Mammary epithelial cell (primary cell): ENCODE measurements at regions not wholly inside any gene's neighbourhood (a gene's known extent, or its start where the extent isn't known, plus 50 kb on each side); places are given as distances from the start of the nearest gene placed in this dataset.

Source experiments
- CTCF ChIP-seq, 2 donors: IDR thresholded peaks in 1 of 2; conservative IDR thresholded peaks in 1 of 2; 2 replicates each; pipeline ENCODE4 v1.5.1; 2011 to 2012; ENCODE audit warnings: inconsistent platforms in 2 of 2, low read length in 2 of 2, mild to moderate bottlenecking in 2 of 2, control low read depth in 1 of 2, low read depth in 1 of 2; ENCODE audit not compliant: insufficient read depth in 1 of 2; ENCODE audit errors: extremely low read depth in 1 of 2
- EZH2 ChIP-seq: IDR thresholded peaks from 2 replicates; pipeline ENCODE4 v1.6.1; 2012; ENCODE audit warnings: low read length, inconsistent platforms, borderline replicate concordance

GRCh38 chr11:134905928-134906327 lies 493.9 kb upstream of the B3GAT1 start:
- TF ChIP-seq CTCF (conservative IDR thresholded peaks at IDR 0.05 in 1 of 2, IDR thresholded peaks at IDR 0.05 in 1 of 2; ENCODE audit: extremely low read depth in 1 of 2, insufficient read depth in 1 of 2, low read depth in 1 of 2, low read length in 2 of 2) (no peak), EZH2 (no peak)
